ENCODE measurements at regions not wholly inside any gene's neighbourhood (a gene's known extent, or its start where the extent isn't known, plus 50 kb on each side); places are given as distances from the start of the nearest gene placed in this dataset.
A peak's percentile ranks its signal among the peaks of the same experiment; 100 is the strongest.

GRCh38 chr14:97843066-97843465, 1045.9 kb downstream of the VRK1 start:
- Mint-ChIP-seq H3K9me3 (no peaks in the 10 kb centered on the region), H3K27ac (no peak overlapping the region), H3K36me3 (ENCODE audit: low read depth) (no peaks in the 10 kb centered on the region), H3K4me3 (no peak overlapping the region), H3K27me3 (ENCODE audit: low read depth, poor library complexity) (peaks cover 22% of the 10 kb centered on the region), H3K4me1 (peaks cover 14% of the 10 kb centered on the region)
- no peak for TF ChIP-seq CTCF (IDR thresholded peaks at IDR 0.05)
- DNase-seq: no peak

- no peak for TF ChIP-seq CTCF (IDR thresholded peaks at IDR 0.05)
- H3K4me3 Mint-ChIP-seq: no peak overlapping the region
- peaks cover 26% of the 10 kb centered on the region for H3K27me3 Mint-ChIP-seq (ENCODE audit: low read depth, poor library complexity)
- H3K9me3 Mint-ChIP-seq: no peaks in the 10 kb centered on the region
- no peak overlapping the region for H3K27ac Mint-ChIP-seq
- peaks cover 21% of the 10 kb centered on the region for H3K4me1 Mint-ChIP-seq
- no peaks in the 10 kb centered on the region for H3K36me3 Mint-ChIP-seq (ENCODE audit: low read depth)
- DNase-seq: no peak
Measured at GRCh38 chr14:97844042-97844441, 1046.9 kb downstream of the VRK1 start.

GRCh38 chr14:97846156-97846555, 1049.0 kb downstream of the VRK1 start:
- H3K9me3 Mint-ChIP-seq: no peaks in the 10 kb centered on the region
- peaks cover 31% of the 10 kb centered on the region for H3K27me3 Mint-ChIP-seq (ENCODE audit: low read depth, poor library complexity)
- no peak overlapping the region for H3K4me3 Mint-ChIP-seq
- no peak overlapping the region for H3K27ac Mint-ChIP-seq
- TF ChIP-seq CTCF (IDR thresholded peaks at IDR 0.05): no peak
- no peak for DNase-seq
- H3K36me3 Mint-ChIP-seq (ENCODE audit: low read depth): no peaks in the 10 kb centered on the region
- H3K4me1 Mint-ChIP-seq: peaks cover 14% of the 10 kb centered on the region

- Mint-ChIP-seq H3K4me1 (peaks cover 22% of the 10 kb centered on the region), H3K27me3 (ENCODE audit: low read depth, poor library complexity) (peaks cover 18% of the 10 kb centered on the region), H3K36me3 (ENCODE audit: low read depth) (no peaks in the 10 kb centered on the region), H3K4me3 (no peak overlapping the region), H3K9me3 (no peaks in the 10 kb centered on the region), H3K27ac (no peak overlapping the region)
- peak; percentile 38 for DNase-seq
- no peak for TF ChIP-seq CTCF (IDR thresholded peaks at IDR 0.05)
Measured at GRCh38 chr14:97848317-97848980, 1051.3 kb downstream of the VRK1 start.

GRCh38 chr14:97850466-97850865, 1053.3 kb downstream of the VRK1 start:
- no peak for TF ChIP-seq CTCF (IDR thresholded peaks at IDR 0.05)
- no peaks in the 10 kb centered on the region for H3K36me3 Mint-ChIP-seq (ENCODE audit: low read depth)
- H3K27ac Mint-ChIP-seq: no peak overlapping the region
- H3K27me3 Mint-ChIP-seq (ENCODE audit: low read depth, poor library complexity): peaks cover 12% of the 10 kb centered on the region
- H3K4me1 Mint-ChIP-seq: peaks cover 25% of the 10 kb centered on the region
- no peak overlapping the region for H3K4me3 Mint-ChIP-seq
- DNase-seq: no peak
- H3K9me3 Mint-ChIP-seq: no peaks in the 10 kb centered on the region

- peaks cover 12% of the 10 kb centered on the region for H3K27me3 Mint-ChIP-seq (ENCODE audit: low read depth, poor library complexity)
- H3K36me3 Mint-ChIP-seq (ENCODE audit: low read depth): no peaks in the 10 kb centered on the region
- H3K9me3 Mint-ChIP-seq: no peaks in the 10 kb centered on the region
- H3K4me3 Mint-ChIP-seq: no peak overlapping the region
- DNase-seq: no peak
- TF ChIP-seq CTCF (IDR thresholded peaks at IDR 0.05): no peak
- H3K4me1 Mint-ChIP-seq: peaks cover 25% of the 10 kb centered on the region
- no peak overlapping the region for H3K27ac Mint-ChIP-seq
Measured at GRCh38 chr14:97850886-97851285, 1053.7 kb downstream of the VRK1 start.

Measured in nephron progenitor cell (in vitro differentiated cells).